HG02852 (cell line): ENCODE measurements at regions not wholly inside any gene's neighbourhood (a gene's known extent, or its start where the extent isn't known, plus 50 kb on each side); places are given as distances from the start of the nearest gene placed in this dataset.

Experiments
- ATAC-seq: cut with Tn5 transposase; IDR thresholded peaks from one replicate; pipeline ENCODE4 v1.9.1; 2021; ENCODE audit warnings: mild to moderate bottlenecking, moderate library complexity; ENCODE audit not compliant: unreplicated experiment

DNA sequence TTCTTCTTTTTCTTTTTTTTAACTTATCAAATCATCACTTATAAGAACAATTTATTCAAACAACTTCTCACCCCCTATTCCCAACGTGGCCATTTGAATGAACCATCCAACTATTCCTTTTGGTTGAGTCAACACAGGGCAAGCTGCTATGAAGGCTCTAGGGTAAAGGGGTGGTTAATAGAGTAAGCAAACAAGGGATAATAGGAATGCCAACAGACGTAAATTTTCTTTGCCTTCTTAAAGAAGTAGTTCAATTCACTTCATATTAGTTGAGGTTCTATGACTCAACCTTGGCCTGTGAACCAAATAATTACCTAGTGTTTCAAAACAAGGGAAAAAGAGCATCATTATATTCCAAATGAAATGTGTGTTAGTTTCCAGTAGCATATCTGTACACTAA, 1383.8 kb upstream of the SLC10A2 start:
- no peak for ATAC-seq

DNA sequence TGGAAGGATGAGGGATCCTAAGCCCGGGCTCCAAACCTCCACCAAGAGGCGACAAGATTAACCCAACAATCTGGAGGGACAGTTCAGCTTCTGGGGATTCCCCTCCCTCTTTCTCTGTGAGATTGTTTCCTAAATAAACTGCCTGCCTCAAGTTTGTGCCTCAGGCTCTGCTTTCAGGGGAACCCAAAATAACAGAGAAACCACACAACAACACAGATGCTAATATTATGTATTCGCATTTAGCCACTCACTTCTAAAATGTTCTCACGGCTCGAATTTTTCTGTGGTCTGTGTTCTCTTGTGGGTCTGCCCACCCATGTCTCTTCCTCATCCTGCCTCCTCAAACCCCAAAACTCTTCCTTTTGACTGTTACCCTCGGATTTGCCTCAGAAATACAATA, 1381.1 kb upstream of the SLC10A2 start:
- no peak for ATAC-seq

DNA sequence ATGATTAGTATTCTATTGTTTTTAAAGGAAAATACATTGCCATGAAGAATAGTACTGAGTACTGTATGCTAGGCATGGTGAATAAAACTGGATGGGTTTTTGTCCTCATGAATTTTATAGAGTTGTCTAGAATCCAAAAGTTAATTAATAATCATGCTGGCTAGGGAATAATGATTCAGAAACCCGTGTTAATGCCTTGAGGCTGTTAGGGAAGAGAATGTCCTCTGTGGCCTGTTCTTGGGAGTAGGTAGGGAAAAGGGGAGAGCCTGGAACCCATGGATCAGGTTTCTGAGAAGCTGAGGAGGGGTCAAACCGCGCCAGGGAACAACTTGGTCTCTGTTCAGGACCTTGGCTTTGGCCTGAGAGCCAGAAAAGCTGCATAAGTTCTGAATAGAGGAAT, 1376.3 kb upstream of the SLC10A2 start:
- no peak for ATAC-seq

DNA sequence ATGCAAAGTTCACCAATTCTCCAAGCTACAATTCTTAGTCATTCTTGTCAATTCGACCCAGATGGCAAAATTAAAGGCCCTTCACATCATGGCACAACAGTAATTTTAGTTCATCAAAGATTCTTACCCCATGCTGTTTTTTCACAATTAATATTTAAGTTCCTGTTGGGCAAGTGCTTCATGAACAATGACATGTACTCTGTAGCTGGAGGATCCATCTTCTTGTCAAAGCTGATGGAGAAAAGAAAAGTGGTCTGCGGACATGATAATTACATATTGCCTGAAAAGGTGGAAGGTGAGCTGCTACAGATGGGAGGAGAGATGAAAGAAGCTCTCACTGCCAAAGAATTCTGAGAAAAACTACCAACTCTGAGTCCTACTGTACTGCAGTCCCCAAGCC, 1370.3 kb upstream of the SLC10A2 start:
- ATAC-seq: no peak

DNA sequence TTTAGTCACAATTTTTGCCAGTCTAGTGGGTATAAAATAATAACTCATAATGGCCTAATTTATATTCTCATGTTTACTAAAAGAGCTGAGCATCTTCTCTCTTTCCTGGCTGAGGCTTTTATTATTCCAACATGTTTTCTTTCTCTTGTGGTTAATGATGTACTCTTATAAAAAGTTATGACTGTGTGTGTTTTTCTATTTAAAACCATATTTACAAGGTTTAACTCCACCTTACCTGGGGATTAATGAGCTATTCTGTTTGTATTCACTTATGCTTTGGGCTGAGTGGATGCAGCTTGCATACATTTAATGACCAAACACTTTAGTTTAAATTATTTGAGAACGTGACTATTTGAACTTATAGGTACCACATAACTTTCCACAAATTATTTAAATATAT, 1365.7 kb upstream of the SLC10A2 start:
- ATAC-seq: no peak

DNA sequence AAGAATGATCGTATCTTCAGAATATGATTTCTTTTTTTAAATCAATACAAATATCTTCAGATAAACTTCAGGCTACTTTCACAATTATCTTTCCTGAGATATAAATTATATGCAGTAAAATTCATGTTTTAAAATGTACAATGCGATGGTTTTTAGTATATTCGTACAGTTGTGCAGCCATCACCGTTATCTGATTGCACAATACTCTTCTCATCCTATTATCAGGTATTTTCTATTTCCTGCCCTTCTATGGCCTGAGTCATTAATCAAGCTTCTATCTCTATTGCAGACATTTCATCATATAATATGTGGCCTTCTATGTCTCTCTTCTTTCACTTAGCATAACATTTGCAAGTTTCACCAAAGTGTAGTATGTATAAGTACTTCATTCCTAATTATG, 1360.2 kb upstream of the SLC10A2 start:
- no peak for ATAC-seq

DNA sequence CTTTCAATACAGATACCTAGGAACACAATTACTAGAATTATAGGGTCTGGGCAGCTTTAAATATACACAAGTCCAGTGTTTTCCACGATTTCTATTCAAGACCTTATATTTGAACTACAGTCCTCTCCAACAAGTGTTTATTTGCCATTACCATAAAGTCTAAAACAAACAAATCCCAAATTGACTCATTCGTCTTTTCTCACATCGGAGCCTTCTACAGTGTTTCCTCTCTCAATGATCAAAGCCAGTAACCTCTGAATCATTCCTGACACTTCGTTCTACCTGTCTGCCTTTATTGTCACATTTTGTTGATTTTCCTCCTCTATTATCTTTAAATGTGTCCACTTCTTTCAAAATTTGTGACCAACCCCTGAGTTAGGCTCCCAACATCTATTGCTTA, 1356.5 kb upstream of the SLC10A2 start:
- ATAC-seq: no peak

DNA sequence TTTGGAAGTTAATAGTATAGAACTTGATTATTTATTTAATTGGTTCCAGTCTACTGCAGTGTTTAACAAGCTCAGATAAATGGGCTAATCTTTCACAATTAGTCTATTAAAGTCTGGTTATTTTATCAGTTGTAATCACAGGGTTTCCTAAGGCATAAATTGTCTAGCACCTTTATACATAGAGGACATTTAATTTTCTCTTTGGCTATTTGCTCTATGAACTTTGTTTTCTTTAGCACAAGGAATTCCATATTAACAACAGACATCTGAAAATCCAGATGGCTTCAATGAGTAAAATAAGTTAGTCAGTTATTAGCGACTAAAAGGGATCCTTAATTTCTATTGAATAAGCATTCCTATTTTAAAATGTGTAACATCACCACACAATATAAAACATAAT, 1350.8 kb upstream of the SLC10A2 start:
- no peak for ATAC-seq

DNA sequence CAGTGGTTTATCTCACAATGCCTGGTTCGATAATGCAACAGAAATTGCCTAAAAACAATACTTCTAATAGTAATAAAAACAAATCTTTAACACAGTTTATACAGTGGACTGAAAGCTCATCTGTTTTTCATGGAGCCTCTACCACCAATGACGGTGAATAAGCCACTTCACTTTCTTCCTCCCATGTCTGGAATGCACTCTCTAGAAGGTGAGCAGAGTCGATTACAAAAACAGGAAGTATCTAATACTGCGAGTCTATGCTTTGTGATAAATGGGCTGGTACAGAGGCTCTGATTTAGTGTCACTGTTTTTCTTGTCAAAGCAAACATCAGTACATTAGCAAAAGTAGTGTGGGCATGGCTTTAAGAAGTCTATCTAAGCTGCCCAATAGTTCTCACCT, 1348.6 kb upstream of the SLC10A2 start:
- ATAC-seq: no peak

DNA sequence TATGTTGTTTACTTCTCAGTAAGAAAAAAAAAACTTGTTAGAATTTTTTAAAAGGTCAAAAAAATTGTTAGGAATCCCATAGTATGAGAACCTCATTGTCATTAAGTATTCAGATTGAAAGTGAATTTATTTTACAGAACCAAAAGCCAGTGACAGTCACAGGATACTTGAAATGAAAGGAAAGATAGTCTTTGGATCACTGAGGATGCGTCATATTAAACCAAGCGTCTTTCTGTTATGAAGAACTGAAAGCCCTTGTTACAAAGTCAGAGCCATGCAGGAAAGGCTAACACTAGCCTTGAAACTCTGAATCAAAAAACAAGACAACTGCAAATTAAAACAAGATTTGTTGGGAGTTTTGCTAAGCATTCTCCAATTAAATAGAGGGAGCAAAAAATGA, 1348.0 kb upstream of the SLC10A2 start:
- ATAC-seq: no peak

DNA sequence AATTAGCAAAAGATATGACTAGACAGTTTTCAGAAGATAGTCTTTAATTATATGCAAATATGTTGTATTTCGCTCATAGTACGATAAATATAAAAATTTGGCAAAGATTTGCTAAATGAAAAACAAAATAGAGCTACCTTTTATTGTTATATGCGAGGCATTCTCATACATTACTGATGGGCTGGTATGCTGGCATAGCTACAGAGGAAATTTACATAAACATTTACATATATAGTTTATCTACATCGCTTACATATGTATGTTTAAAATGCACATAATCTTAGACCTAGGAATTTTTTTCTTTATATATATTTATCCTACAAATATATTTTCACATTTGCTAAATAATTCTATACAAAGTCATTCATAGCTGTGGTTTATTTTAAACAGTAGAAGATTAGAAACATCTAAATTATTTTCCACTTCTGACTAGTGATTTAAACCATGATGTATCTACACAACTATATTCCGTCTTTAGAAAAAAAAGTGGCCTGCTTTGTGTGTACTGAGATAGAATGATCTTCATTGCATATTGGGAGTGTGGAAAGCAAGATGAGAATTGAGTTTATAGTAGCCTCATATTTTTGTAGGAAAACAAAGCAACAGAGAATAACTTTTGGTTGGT, 1345.0 kb upstream of the SLC10A2 start:
- ATAC-seq: no peak

DNA sequence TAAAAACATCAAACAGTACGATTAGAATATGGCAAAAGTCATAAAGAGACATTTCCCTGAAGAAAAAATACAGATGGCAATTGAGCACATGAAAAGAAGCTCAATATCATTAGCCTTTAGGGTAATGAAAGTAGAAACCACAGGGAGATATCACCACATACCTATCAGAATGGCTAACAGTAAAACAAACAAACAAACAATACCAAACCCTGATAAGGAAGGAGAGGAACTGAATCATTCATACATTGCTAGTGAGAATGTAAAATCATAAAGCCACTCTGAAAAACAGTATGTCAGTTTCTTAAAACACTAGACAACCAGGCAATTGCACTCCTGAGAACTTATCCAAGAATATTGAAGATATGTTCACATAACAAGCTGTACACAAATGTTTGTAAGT, 1342.5 kb upstream of the SLC10A2 start:
- ATAC-seq: no peak

DNA sequence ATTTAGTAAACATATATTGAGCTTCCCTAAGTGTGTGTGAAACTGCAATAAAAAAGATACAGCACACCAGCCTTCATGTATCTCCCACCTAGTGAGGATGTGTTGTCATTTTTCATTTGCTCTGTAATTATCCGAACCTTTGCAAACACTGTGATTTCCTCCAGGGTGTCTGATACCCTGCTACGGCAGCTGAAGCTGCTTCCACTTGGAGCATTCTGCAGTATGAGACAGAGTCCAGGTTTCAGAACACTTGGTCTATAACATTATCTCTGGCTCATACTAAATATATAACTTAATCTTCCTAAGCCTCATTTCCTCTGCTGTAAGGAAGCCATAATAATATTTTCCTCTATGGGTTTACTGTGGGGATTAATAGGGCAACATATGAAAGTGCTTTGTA, 1338.1 kb upstream of the SLC10A2 start:
- ATAC-seq: no peak

DNA sequence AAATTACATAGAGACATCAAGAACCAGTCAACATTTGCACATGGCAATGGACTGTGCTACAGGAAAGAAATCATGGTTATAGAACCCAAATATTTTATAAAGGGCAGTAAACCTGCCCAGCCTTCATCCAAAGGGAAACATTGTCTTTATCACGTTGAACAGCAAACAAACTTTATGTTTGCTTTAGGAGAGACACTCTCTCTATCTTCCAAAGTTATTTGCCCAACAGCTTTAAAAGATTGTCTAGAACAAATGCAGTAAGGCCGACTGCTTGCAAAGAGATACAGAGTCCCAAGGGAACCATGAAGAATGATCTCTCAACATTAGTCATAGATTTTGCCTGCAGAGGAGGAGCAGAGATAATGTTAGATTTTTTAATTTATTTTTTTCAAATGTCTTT, 1323.5 kb upstream of the SLC10A2 start:
- no peak for ATAC-seq

DNA sequence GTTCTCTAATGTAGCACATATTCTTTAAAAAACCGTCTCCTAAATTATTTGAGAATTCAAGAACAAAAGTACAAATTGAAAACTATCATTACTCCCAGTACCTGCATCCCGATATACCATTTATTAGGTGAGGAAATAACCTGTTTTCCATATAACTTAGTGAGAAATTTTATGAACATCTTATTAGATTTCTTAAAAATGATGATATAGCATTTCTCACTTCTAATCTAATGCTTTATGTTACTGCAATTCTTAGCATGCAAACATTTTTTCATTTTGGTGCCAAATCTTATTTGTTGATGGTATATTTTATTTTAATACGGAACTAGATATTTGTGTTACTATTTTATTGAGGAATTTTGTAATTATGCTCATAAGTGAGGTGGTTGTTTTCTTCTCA, 1321.3 kb upstream of the SLC10A2 start:
- no peak for ATAC-seq

DNA sequence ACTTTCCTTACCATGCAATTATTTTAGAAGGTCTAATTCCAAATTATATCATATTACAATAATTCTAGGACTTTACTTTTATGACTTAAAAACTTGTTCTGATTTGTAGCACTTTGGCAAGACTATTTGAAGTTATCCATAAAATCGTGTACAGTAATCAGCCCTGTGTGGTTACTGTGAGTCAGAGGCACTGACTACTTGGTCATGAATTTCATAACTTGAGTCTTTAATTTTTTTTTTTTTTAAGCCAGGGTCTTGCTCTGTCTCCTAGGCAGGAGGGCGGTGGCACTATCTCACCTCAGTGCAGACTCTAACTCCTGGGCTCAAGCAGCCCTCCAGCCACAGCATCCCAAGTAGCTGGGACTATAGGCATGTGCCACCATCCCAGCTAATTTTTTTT, 1319.2 kb upstream of the SLC10A2 start:
- ATAC-seq: no peak

DNA sequence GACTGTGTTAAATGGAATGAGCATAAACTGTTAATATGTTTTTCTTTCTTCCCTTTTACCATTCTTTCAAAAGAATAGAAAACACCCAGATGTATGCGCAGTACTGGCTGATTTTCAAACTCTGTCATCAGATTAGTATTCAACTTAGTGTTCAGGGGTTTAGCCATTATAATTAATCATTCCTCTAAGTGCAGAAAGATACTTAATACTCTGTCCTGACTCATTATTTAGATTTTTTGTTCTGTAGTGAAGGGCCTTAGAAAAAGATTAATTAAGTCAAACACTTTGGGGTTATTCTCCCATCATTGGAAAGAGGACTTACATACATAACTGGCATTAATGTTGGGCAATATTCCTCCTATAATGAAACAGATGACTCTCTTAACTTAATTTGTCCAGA, 1316.7 kb upstream of the SLC10A2 start:
- no peak for ATAC-seq

DNA sequence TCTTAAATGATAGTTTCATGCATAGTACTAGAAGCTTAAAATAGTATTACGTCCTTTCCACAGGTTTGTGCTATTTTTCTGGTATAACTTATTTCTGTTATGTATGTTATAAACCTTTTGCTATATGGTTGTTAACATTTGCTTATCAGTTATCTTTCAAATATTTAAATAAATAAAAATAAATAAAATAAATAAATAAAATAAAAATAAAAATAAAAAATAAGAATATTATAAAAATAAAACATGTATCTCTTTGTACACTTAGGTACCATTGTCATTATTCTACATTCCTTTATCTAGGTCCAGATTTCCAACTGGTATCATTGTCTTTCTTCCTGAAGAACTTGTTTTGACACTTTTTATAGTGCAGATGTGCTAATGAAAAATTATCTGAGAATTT, 1310.4 kb upstream of the SLC10A2 start:
- no peak for ATAC-seq

DNA sequence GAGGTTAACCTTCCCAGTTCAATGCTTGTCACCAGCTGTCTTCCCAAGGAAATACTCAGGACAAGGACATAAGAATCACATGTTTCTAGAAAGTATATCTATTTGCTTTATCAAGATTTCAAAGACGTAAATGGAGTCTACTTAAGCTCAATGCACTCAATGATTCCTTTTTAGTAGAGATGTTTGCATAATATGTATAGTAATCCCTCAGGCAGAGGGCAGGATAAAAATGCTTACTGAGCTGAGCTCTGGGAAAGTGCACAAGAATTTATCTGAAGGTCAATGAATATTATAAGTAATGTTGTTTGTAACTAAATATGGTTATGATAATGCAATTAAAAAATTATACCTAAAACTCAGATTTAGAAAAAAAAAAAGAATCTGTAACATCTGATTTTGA, 1309.4 kb upstream of the SLC10A2 start:
- ATAC-seq: no peak

DNA sequence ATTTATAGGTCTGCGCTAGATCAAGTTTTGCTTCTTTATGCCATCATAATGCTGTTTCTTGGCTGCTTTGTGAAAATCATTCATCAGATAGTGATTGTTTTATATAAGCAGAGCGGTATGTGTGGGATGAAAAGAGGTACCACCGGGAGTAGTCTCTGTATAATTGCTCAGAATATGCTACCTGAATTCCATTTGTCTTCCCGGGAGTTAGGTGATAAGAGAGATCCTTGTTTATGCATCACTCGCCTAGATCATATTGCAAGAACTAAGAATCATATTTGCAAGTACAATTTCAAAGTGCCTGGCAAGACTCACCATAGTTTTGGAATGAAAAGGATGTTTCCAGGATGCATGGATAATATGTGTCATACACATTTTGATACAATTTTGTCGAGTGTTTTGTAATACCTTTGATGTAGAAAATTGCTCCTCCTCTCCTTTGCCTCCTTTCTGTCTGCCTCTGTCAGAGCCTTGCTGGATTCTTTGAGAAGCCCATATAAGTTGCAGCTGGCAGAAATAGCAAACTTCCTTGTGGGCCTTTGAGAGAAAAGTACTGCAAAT, 1306.0 kb upstream of the SLC10A2 start:
- ATAC-seq: no peak

DNA sequence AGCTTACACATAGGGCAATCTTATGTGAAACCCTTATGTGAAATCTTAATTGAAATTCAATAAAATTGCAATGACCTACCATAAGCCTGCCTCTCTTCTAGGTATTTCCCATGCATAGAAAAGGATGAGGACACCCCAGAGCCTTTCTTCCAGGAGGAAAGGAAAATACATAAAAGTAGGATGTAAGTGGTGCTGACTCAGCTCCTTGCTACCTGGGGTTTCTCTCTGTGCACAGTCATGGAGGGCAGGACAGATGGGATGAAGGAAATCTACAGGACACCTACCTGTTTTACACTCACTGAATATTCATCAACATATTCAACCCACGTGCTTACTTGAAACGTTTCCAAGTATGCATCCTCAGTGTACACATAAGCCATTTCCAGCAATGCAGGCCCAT, 1299.2 kb upstream of the SLC10A2 start:
- no peak for ATAC-seq

DNA sequence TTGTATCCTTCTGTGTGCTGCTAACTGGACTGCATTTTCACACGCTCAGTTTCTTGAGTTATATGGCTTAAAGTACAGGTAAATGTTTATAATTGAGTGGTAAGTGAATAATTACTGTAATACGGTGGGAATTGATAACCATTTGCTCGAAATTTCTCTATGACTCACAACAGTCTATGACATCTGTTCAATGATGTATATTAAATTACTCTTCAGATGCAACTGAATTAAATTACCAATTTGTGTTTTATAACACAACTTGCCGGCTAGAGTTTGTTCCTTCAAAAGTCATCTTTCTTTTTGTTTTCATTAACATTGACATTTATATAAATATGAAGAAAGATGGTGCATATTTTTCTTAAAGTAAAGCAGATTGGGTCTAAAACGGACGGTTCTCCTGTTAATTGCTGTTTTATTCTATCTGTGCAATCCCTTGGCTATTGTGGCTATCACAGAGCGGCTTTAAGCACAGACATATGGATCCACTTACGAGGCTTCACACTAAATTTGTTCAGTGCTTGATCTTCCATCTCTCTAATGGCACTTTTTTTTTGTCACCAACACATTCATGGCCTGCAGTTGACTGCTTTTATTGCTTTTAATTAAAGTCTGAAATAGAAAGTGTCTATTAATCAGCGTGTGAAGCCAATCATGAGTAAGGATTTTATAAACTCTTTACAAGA, 1291.6 kb upstream of the SLC10A2 start:
- ATAC-seq: no peak

DNA sequence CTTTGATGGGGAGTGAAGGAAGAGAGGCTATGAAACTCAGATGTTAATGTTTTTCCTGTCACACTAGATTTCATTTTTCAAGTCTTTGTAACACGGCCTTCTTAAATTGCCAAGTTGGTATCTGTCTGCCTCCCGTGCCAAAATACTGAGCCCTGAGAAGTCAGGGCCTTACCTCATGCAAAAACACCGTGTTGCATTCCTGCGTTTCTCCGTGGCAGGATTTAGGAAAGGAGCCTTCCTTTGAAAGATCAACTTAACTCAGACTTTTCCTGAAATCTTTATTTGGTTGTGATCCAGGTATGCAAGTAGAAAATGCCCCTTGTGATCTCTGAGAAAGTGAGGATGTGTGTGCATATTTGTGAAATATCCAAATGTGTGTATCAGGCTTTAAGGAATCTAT, 1291.0 kb upstream of the SLC10A2 start:
- no peak for ATAC-seq
